HCT116 (cell line): ENCODE measurements at regions not wholly inside any gene's neighbourhood (a gene's known extent, or its start where the extent isn't known, plus 50 kb on each side); places are given as distances from the start of the nearest gene placed in this dataset.

Experiments
- ATAC-seq: fragments of 200-7000 bp; cut with Tn5 transposase; 2 replicates; pipeline ENCODE4 v1.9.1; 2020; ENCODE audit warnings: mild to moderate bottlenecking, moderate library complexity
- BruUV-seq: library from RNA; stranded (reverse); fragments of 400-500 nt; replicated peaks from 2 replicates; lab custom pipeline; 2021; lab: Mats Ljungman, UMichigan
- CTCF ChIA-PET: fragments of 300-600 bp; sonication (Branson Sonifier 250); formaldehyde crosslinking; loops from one replicate; lab custom pipeline; 2021; ENCODE audit warnings: antibody characterized with exemption; lab: Charles Lee
- POLR2A ChIA-PET: fragments of 300-600, 350-600 bp; sonication (Branson Sonifier 250); formaldehyde crosslinking; loops from one replicate; lab custom pipeline; 2021; ENCODE audit warnings: antibody characterized with exemption; lab: Charles Lee
- RAD21 ChIA-PET, 2 experiments: fragments of 300-600 bp; sonication (Branson Sonifier 250); formaldehyde crosslinking; loops; one replicate each; lab custom pipeline; 2023; ENCODE audit warnings: low total read pairs in 2 of 2; ENCODE audit not compliant: uncharacterized antibody in 2 of 2, unreplicated experiment in 2 of 2, low non-redundant PET in 1 of 2; lab: Charles Lee
- DNase-seq: peaks from one replicate; pipeline ENCODE4 v3.0.0-alpha.2; 2010; ENCODE audit warnings: low read depth, low spot score
- H2AFZ ChIP-seq: fragments of 200-600 bp; shearing (Covaris generic), sonication (generic); 2 replicates; pipeline ENCODE4 v1.6.1; 2017; ENCODE audit warnings: low read depth, mixed run types, mixed read lengths, antibody characterized with exemption, low read length; ENCODE audit not compliant: poor library complexity, severe bottlenecking
- H3K27ac ChIP-seq: 2 replicates; pipeline ENCODE4 v1.5.1; 2012; ENCODE audit warnings: low read depth, low read length
- H3K27me3 ChIP-seq: fragments of 200-600 bp; sonication (generic); 2 replicates; pipeline ENCODE4 v1.6.1; 2016; ENCODE audit warnings: mixed run types, low read length, mixed read lengths; ENCODE audit not compliant: insufficient read depth
- H3K36me3 ChIP-seq, 2 experiments: fragments of 200-500 bp in 1 of 2; fragments of 200-600 bp in 1 of 2; sonication (Bioruptor generic) in 1 of 2; sonication (generic) in 1 of 2; 2 replicates each; pipeline versions ENCODE4 v1.5.1 to v1.6.1; 2014 to 2016; ENCODE audit warnings: low read length in 2 of 2, inconsistent platforms in 1 of 2, mixed read lengths in 1 of 2, mixed run types in 1 of 2; ENCODE audit not compliant: insufficient read depth in 2 of 2, control insufficient read depth in 1 of 2
- H3K4me1 ChIP-seq, 2 experiments: fragments of 200-600 bp in 1 of 2; sonication (generic) in 1 of 2; 2 replicates each; pipeline versions ENCODE4 v1.5.1 to v1.6.1; 2012 to 2017; ENCODE audit warnings: low read length in 2 of 2, inconsistent platforms in 1 of 2, mild to moderate bottlenecking in 1 of 2, mixed read lengths in 1 of 2, mixed run types in 1 of 2, moderate library complexity in 1 of 2; ENCODE audit not compliant: insufficient read depth in 2 of 2, control insufficient read depth in 1 of 2
- H3K4me2 ChIP-seq: fragments of 200-600 bp; sonication (generic); 2 replicates; pipeline ENCODE4 v1.6.1; 2017; ENCODE audit warnings: mixed run types, low read length, mixed read lengths
- H3K4me3 ChIP-seq, 2 experiments: fragments of 200-600 bp in 1 of 2; sonication (generic) in 1 of 2; replicated peaks in 1 of 2; 2 replicates each; pipeline ENCODE4 v1.5.1; 2011 to 2016; ENCODE audit warnings: low read length in 2 of 2, control low read depth in 1 of 2, low read depth in 1 of 2, mild to moderate bottlenecking in 1 of 2, mixed read lengths in 1 of 2, mixed run types in 1 of 2
- H3K79me2 ChIP-seq: fragments of 200-600 bp; sonication (generic); 2 replicates; pipeline ENCODE4 v1.6.1; 2017; ENCODE audit warnings: mild to moderate bottlenecking, mixed run types, low read length, moderate library complexity, mixed read lengths; ENCODE audit not compliant: insufficient read depth
- H3K9ac ChIP-seq: fragments of 200-600 bp; sonication (generic); 2 replicates; pipeline ENCODE4 v1.6.1; 2016; ENCODE audit warnings: low read length, mixed read lengths
- H3K9me2 ChIP-seq: fragments of 200-600 bp; sonication (generic), shearing (Covaris generic); 2 replicates; pipeline ENCODE4 v1.6.1; 2017; ENCODE audit warnings: mixed run types, mild to moderate bottlenecking, moderate library complexity; ENCODE audit not compliant: insufficient read depth
- H3K9me3 ChIP-seq, 2 experiments: fragments of 200-500 bp in 1 of 2; fragments of 200-600 bp in 1 of 2; sonication (Bioruptor generic) in 1 of 2; sonication (generic) in 1 of 2; 2 replicates each; pipeline ENCODE4 v1.6.1; 2014 to 2017; ENCODE audit warnings: low read length in 2 of 2, mixed read lengths in 2 of 2, inconsistent platforms in 1 of 2, low read depth in 1 of 2, mild to moderate bottlenecking in 1 of 2, mixed run types in 1 of 2, moderate library complexity in 1 of 2; ENCODE audit not compliant: control insufficient read depth in 1 of 2, insufficient read depth in 1 of 2
- H4K20me1 ChIP-seq: fragments of 200-600 bp; sonication (generic), shearing (Covaris generic); 2 replicates; pipeline ENCODE4 v1.6.1; 2017; ENCODE audit warnings: mixed run types, mild to moderate bottlenecking, moderate library complexity; ENCODE audit not compliant: insufficient read depth
- CBX3 ChIP-seq: IDR thresholded peaks from 2 replicates; pipeline ENCODE4 v1.6.1; 2012; ENCODE audit warnings: low read depth
- CEBPB ChIP-seq: IDR thresholded peaks from 2 replicates; pipeline ENCODE4 v1.6.1; 2012; ENCODE audit warnings: low read depth
- EGR1 ChIP-seq: IDR thresholded peaks from 2 replicates; pipeline ENCODE4 v1.6.1; 2012; ENCODE audit warnings: low read depth
- EZH2phosphoT487 ChIP-seq: fragments of 200-600 bp; IDR thresholded peaks from 2 replicates; pipeline ENCODE4 v1.6.1; 2018; ENCODE audit warnings: antibody characterized with exemption, borderline replicate concordance
- POLR2AphosphoS5 ChIP-seq: IDR thresholded peaks from 2 replicates; pipeline ENCODE4 v1.6.1; 2011; ENCODE audit warnings: mild to moderate bottlenecking, low read depth, low read length, moderate library complexity
- YY1 ChIP-seq: IDR thresholded peaks from 2 replicates; pipeline ENCODE4 v1.6.1; 2011; ENCODE audit warnings: low read length, low read depth, moderate library complexity, mild to moderate bottlenecking; ENCODE audit not compliant: insufficient replicate concordance; ENCODE audit errors: extremely low read depth
- ZNF274 ChIP-seq: fragments of 200-500 bp; sonication (Bioruptor generic); IDR thresholded peaks from 2 replicates; pipeline ENCODE4 v1.6.1; 2014; ENCODE audit warnings: mild to moderate bottlenecking, low read depth, low read length, inconsistent platforms
- intact Hi-C: fragments of 100-400 bp; cut with micrococcal nuclease; formaldehyde crosslinking; loops from 2 replicates; pipeline ENCODE4 v1.10.0; 2022
- TF ChIP-seq, protein P1 (sequence below): IDR thresholded peaks from 2 replicates; pipeline ENCODE4 v1.6.1; 2012; ENCODE audit warnings: low read depth
- TF ChIP-seq, protein P2 (sequence below), 3 experiments: fragments of 200-600 bp in 1 of 3; sonication (generic) in 1 of 3; IDR thresholded peaks in 2 of 3; conservative IDR thresholded peaks in 1 of 3; 2 replicates each; pipeline ENCODE4 v1.5.1; 2012 to 2017; ENCODE audit warnings: low read depth in 2 of 3, low read length in 2 of 3, antibody characterized with exemption in 1 of 3, borderline replicate concordance in 1 of 3, control low read depth in 1 of 3, mild to moderate bottlenecking in 1 of 3, mixed read lengths in 1 of 3, mixed run types in 1 of 3, moderate library complexity in 1 of 3; ENCODE audit not compliant: insufficient read depth in 1 of 3
- TF ChIP-seq, protein P3 (sequence below): IDR thresholded peaks from 2 replicates; pipeline ENCODE4 v1.6.1; 2012

DNA sequence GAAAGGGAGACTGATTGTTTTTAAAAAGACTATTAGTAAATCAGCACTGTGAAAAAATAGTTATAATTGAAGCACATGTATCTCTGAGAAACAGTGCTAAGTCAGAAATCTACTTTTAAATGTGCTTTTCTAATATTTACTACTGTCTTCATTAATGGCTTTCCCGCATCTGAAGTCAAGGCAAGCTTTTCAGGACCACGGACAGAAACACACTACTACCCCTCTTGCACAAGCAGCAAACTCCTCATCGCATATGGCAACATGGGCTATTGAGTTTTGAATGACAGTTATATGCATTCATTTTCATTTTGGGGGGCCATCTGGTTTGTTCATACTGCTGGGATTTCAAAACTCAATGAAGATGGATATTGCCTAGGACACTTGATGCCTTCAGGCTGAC, 433.4 kb upstream of the CAMK1G start:
- no peak for ATAC-seq
- no peak overlapping the region for H2AFZ ChIP-seq
- ChIA-PET POLR2A (no interaction called here), CTCF (no interaction called here), RAD21 (no interaction called here)
- H3K27ac ChIP-seq, result no peak overlapping the region
- H3K9me2 ChIP-seq, result no peaks in the 10 kb centered on the region
- peaks cover 6% of the 10 kb centered on the region; the same call in 1 of the 2 replicates for H3K27me3 ChIP-seq
- no peaks in the 10 kb centered on the region for H3K36me3 ChIP-seq
- intact Hi-C loops, result no loop called here
- H3K4me2 ChIP-seq, result no peak overlapping the region
- no peak for DNase-seq
- H3K79me2 ChIP-seq, result no peaks in the 10 kb centered on the region
- TF ChIP-seq, protein P1, sequence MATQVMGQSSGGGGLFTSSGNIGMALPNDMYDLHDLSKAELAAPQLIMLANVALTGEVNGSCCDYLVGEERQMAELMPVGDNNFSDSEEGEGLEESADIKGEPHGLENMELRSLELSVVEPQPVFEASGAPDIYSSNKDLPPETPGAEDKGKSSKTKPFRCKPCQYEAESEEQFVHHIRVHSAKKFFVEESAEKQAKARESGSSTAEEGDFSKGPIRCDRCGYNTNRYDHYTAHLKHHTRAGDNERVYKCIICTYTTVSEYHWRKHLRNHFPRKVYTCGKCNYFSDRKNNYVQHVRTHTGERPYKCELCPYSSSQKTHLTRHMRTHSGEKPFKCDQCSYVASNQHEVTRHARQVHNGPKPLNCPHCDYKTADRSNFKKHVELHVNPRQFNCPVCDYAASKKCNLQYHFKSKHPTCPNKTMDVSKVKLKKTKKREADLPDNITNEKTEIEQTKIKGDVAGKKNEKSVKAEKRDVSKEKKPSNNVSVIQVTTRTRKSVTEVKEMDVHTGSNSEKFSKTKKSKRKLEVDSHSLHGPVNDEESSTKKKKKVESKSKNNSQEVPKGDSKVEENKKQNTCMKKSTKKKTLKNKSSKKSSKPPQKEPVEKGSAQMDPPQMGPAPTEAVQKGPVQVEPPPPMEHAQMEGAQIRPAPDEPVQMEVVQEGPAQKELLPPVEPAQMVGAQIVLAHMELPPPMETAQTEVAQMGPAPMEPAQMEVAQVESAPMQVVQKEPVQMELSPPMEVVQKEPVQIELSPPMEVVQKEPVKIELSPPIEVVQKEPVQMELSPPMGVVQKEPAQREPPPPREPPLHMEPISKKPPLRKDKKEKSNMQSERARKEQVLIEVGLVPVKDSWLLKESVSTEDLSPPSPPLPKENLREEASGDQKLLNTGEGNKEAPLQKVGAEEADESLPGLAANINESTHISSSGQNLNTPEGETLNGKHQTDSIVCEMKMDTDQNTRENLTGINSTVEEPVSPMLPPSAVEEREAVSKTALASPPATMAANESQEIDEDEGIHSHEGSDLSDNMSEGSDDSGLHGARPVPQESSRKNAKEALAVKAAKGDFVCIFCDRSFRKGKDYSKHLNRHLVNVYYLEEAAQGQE, result peak; percentile 68
- no peak for TF ChIP-seq EGR1
- no peaks in the 10 kb centered on the region for H3K4me1 ChIP-seq
- no peaks in the 10 kb centered on the region for H4K20me1 ChIP-seq
- no peak overlapping the region for H3K4me3 ChIP-seq
- no TSS peak for BruUV-seq
- no peak overlapping the region for H3K9ac ChIP-seq
- no peaks in the 10 kb centered on the region for H3K9me3 ChIP-seq

DNA sequence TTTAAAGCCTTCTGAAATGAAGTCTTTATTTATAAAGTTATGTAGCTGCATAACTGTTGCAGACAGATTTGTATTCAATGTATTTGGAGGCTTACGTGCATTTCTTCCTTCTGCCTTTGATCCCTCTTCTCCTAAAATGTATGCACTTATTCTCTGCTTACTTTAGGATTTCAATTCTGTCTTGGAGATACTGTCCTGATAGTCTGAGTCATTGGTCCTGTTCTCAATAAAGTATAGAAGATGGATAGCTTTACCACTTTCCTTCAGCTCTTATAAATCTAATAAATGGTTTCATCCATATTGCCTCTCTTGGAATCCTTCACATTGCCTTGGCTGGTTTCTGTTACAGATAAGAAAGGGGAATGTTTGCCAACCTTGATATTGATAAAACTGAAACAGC, 430.1 kb upstream of the CAMK1G start:
- no peak overlapping the region for H3K4me3 ChIP-seq
- no peaks in the 10 kb centered on the region for H3K4me1 ChIP-seq
- H3K9me3 ChIP-seq, result no peaks in the 10 kb centered on the region
- H4K20me1 ChIP-seq, result no peaks in the 10 kb centered on the region
- no peaks in the 10 kb centered on the region for H3K36me3 ChIP-seq
- BruUV-seq, result no TSS peak
- CTCF ChIA-PET, result no interaction called here
- H3K4me2 ChIP-seq, result no peak overlapping the region
- POLR2A ChIA-PET, result no interaction called here
- no peak overlapping the region for H3K27ac ChIP-seq
- intact Hi-C loops, result no loop called here
- DNase-seq (no peak), ATAC-seq (no peak)
- RAD21 ChIA-PET, result no interaction called here
- H3K9ac ChIP-seq, result no peak overlapping the region
- H3K9me2 ChIP-seq, result no peaks in the 10 kb centered on the region
- H3K27me3 ChIP-seq, result peaks cover 10% of the 10 kb centered on the region; the same call in 1 of the 2 replicates
- H2AFZ ChIP-seq, result no peak overlapping the region
- no peaks in the 10 kb centered on the region for H3K79me2 ChIP-seq
- TF ChIP-seq CEBPB (no peak), EZH2phosphoT487 (no peak), POLR2AphosphoS5 (no peak), YY1 (no peak), CBX3 (no peak), ZNF274 (no peak)
- TF ChIP-seq, protein P2, sequence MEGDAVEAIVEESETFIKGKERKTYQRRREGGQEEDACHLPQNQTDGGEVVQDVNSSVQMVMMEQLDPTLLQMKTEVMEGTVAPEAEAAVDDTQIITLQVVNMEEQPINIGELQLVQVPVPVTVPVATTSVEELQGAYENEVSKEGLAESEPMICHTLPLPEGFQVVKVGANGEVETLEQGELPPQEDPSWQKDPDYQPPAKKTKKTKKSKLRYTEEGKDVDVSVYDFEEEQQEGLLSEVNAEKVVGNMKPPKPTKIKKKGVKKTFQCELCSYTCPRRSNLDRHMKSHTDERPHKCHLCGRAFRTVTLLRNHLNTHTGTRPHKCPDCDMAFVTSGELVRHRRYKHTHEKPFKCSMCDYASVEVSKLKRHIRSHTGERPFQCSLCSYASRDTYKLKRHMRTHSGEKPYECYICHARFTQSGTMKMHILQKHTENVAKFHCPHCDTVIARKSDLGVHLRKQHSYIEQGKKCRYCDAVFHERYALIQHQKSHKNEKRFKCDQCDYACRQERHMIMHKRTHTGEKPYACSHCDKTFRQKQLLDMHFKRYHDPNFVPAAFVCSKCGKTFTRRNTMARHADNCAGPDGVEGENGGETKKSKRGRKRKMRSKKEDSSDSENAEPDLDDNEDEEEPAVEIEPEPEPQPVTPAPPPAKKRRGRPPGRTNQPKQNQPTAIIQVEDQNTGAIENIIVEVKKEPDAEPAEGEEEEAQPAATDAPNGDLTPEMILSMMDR (IDR thresholded peaks at IDR 0.05 in 2 of 3, conservative IDR thresholded peaks at IDR 0.05 in 1 of 3; ENCODE audit: borderline replicate concordance in 1 of 3, insufficient read depth in 1 of 3, low read depth in 2 of 3, low read length in 2 of 3), result no peak
- TF ChIP-seq, protein P3, sequence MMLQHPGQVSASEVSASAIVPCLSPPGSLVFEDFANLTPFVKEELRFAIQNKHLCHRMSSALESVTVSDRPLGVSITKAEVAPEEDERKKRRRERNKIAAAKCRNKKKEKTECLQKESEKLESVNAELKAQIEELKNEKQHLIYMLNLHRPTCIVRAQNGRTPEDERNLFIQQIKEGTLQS, result no peak
- TF ChIP-seq, protein P1, result no peak
